Sigmoid colon (tissue), 6 donors: ENCODE measurements at regions not wholly inside any gene's neighbourhood (a gene's known extent, or its start where the extent isn't known, plus 50 kb on each side); places are given as distances from the start of the nearest gene placed in this dataset.

Experiments
- DNase-seq: peaks from one replicate; pipeline ENCODE4 v3.0.0-alpha.2; 2019
- H3K27ac ChIP-seq, 4 donors: fragments of 200-600 bp; sonication (generic); one replicate each; pipeline ENCODE4 v1.5.1; 2016 to 2019; ENCODE audit warnings: mild to moderate bottlenecking in 1 of 4
- H3K27me3 ChIP-seq, 3 donors: fragments of 200-600 bp; sonication (generic); one replicate each; pipeline ENCODE4 v1.5.1; 2019; ENCODE audit warnings: mild to moderate bottlenecking in 1 of 3
- H3K36me3 ChIP-seq, 4 donors: fragments of 200-600 bp; sonication (generic); one replicate each; pipeline ENCODE4 v1.5.1; 2016 to 2019
- H3K4me1 ChIP-seq, 4 donors: fragments of 200-600 bp; sonication (generic); one replicate each; pipeline ENCODE4 v1.5.1; 2017 to 2019
- H3K4me3 ChIP-seq, 4 donors: fragments of 200-600 bp; sonication (generic); one replicate each; pipeline ENCODE4 v1.5.1; 2017 to 2019; ENCODE audit warnings: mild to moderate bottlenecking in 2 of 4, moderate library complexity in 1 of 4
- H3K9me3 ChIP-seq, 4 donors: fragments of 200-600 bp in 3 of 4; sonication (generic) in 3 of 4; one replicate each; pipeline versions ENCODE4 v1.5.1 to v1.6.1; 2013 to 2019
- EP300 ChIP-seq, 4 donors: sonication (generic); formaldehyde crosslinking; IDR thresholded peaks; one replicate each; pipeline ENCODE4 v1.6.1; 2017; ENCODE audit warnings: antibody characterized with exemption in 4 of 4
- POLR2A ChIP-seq, 2 donors: fragments of 450-650 bp; IDR thresholded peaks; one replicate each; pipeline ENCODE4 v1.6.1; 2016; ENCODE audit warnings: antibody characterized with exemption in 2 of 2, mild to moderate bottlenecking in 2 of 2, moderate library complexity in 2 of 2
- POLR2AphosphoS5 ChIP-seq, 4 donors: sonication (generic); formaldehyde crosslinking; IDR thresholded peaks; one replicate each; pipeline ENCODE4 v1.6.1; 2017; ENCODE audit warnings: antibody characterized with exemption in 4 of 4
- WGBS, 2 donors: extraction: QIAGEN DNeasy Blood & Tissue Kit; methylation state at CpG; one replicate each; pipeline ENCODE4 v1.1.7; 2013; 5-methylcytosine and 5-hydroxymethylcytosine counted together
- intact Hi-C: fragments of 100-400 bp; cut with DNase I; formaldehyde crosslinking; loops from one replicate; pipeline ENCODE4 v1.15.1; 2023
- TF ChIP-seq, protein P1 (sequence below), 4 experiments: fragments of 450-650 bp in 3 of 4; fragments of 200-600 bp in 1 of 4; IDR thresholded peaks; one replicate each; pipeline ENCODE4 v1.5.1; 2016 to 2019; ENCODE audit warnings: antibody characterized with exemption in 4 of 4, mild to moderate bottlenecking in 3 of 4, moderate library complexity in 2 of 4
- donor health status: healthy with polysubstance abuse.
- donor health status: healthy.

DNA sequence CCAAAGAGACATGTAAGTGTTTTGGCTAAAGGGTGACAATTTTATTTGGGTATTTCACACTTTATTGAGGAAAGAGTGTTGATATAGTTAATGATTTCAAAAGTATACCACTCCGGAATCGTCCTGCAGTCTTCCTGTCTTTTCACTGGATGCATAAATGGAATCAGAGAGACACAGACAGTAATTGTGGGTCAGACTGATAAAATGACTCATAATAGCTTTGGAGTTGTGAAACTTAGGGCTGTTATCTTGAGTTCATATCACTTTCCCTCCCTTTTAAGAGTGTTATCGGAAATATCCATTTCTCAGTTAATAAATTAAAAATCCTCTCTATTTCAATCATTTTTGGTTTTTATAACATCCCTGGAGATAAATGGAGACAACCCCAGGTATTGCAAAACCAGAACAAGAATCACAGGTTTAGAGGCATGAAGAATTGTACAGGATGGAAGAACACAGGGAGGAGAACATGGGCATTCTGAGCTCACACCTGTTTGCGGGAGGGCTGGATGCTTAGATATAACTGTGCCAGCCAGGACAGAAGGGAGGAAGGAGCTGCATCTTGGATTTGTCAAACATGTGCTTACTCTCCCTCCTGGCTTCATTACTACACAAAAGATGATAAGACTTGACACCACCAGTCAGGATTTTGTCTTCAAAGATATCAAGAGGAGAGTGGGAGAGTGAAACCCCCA is 185.4 kb downstream of the LMO4 start:
- 50 to 73% methylated on average over 4 of the region's 4 CpGs for WGBS, 2 donors
- intact Hi-C loops = no loop called here
- TF ChIP-seq, protein P1, sequence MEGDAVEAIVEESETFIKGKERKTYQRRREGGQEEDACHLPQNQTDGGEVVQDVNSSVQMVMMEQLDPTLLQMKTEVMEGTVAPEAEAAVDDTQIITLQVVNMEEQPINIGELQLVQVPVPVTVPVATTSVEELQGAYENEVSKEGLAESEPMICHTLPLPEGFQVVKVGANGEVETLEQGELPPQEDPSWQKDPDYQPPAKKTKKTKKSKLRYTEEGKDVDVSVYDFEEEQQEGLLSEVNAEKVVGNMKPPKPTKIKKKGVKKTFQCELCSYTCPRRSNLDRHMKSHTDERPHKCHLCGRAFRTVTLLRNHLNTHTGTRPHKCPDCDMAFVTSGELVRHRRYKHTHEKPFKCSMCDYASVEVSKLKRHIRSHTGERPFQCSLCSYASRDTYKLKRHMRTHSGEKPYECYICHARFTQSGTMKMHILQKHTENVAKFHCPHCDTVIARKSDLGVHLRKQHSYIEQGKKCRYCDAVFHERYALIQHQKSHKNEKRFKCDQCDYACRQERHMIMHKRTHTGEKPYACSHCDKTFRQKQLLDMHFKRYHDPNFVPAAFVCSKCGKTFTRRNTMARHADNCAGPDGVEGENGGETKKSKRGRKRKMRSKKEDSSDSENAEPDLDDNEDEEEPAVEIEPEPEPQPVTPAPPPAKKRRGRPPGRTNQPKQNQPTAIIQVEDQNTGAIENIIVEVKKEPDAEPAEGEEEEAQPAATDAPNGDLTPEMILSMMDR (IDR thresholded peaks at IDR 0.05) = no peak
- no peak for TF ChIP-seq EP300 (IDR thresholded peaks at IDR 0.05)
- TF ChIP-seq POLR2A (IDR thresholded peaks at IDR 0.05) = no peak
- no peak for TF ChIP-seq POLR2AphosphoS5 (IDR thresholded peaks at IDR 0.05)
- Histone ChIP-seq H3K36me3 (no peaks in the 10 kb centered on the region), H3K4me3 (no peak overlapping the region), H3K9me3 (no peaks in the 10 kb centered on the region), H3K27ac (no peak overlapping the region), H3K4me1 (no peaks in the 10 kb centered on the region), H3K27me3 (no peaks in the 10 kb centered on the region)
- no peak for DNase-seq

DNA sequence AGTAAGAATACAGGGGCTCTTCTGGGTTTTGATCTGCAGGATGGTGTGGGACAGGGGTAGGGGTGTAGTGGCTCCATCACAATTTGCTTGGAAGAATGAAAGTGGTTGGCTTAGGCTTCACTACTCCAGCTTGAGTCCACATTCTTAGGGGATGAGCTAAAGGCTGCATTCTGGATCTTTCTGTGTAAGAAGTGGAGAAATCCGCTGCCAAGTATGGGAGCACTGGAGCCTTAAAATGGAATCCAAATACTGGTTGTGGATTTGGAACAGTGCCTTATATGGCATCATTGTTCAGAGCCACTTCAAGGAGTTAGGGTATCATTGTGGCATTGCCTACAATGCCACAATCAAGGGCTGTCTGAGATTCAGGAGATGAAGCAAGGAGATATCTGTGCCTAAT is 187.1 kb downstream of the LMO4 start:
- Histone ChIP-seq H3K4me1 (no peaks in the 10 kb centered on the region), H3K27ac (no peak overlapping the region), H3K27me3 (no peaks in the 10 kb centered on the region), H3K9me3 (no peaks in the 10 kb centered on the region), H3K4me3 (no peak overlapping the region), H3K36me3 (no peaks in the 10 kb centered on the region)
- 79 to 88% methylated on average over 1 of the region's 1 CpG for WGBS, 2 donors
- DNase-seq = no peak
- intact Hi-C loops = no loop called here
- TF ChIP-seq, protein P1 (IDR thresholded peaks at IDR 0.05) = no peak
- TF ChIP-seq EP300 (IDR thresholded peaks at IDR 0.05) = no peak
- TF ChIP-seq POLR2A (IDR thresholded peaks at IDR 0.05) = no peak
- no peak for TF ChIP-seq POLR2AphosphoS5 (IDR thresholded peaks at IDR 0.05)

GRCh38 chr1:87518794-87519193 is 190.1 kb downstream of the LMO4 start:
- Histone ChIP-seq H3K27me3 (no peaks in the 10 kb centered on the region), H3K4me1 (peaks cover 0 to 11% (median 9%) of the 10 kb centered on the region in 4 donors), H3K4me3 (no peak overlapping the region), H3K27ac (no peak overlapping the region), H3K9me3 (no peaks in the 10 kb centered on the region), H3K36me3 (no peaks in the 10 kb centered on the region)
- DNase-seq = no peak
- intact Hi-C loops = no loop called here
- TF ChIP-seq POLR2AphosphoS5 (IDR thresholded peaks at IDR 0.05) (no peak), EP300 (IDR thresholded peaks at IDR 0.05) (no peak), POLR2A (IDR thresholded peaks at IDR 0.05) (no peak)
- TF ChIP-seq, protein P1 (IDR thresholded peaks at IDR 0.05) = no peak
- 79 to 90% methylated on average over 2 of the region's 2 CpGs for WGBS, 2 donors

DNA sequence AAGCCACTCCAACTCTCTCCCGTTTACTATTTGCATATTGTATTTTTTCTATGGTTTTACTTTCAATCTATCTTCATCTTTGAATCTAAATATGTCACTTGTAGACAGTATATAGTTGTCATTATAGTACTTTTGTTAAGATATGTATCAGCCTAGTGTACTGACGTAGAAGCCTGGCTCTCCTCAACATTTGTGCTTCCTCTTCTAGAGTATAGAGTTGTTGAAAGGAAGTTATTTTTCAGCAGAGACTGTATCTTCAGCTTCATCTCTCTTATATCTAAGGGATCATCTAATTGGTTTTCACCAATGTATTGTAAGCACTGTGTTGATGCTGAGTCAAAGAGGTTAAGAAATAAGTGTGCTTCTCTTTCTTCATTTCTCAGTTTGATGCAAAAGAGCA is 192.8 kb downstream of the LMO4 start:
- TF ChIP-seq EP300 (IDR thresholded peaks at IDR 0.05) (no peak), POLR2A (IDR thresholded peaks at IDR 0.05) (no peak), POLR2AphosphoS5 (IDR thresholded peaks at IDR 0.05) (no peak)
- TF ChIP-seq, protein P1 (IDR thresholded peaks at IDR 0.05) = no peak
- H3K36me3 ChIP-seq = no peaks in the 10 kb centered on the region
- intact Hi-C loops = no loop called here
- no peaks in the 10 kb centered on the region for H3K27me3 ChIP-seq
- DNase-seq = no peak
- 89 to 92% methylated on average over 2 of the region's 2 CpGs for WGBS, 2 donors
- no peaks in the 10 kb centered on the region for H3K9me3 ChIP-seq
- no peak overlapping the region for H3K27ac ChIP-seq
- H3K4me1 ChIP-seq = peaks cover 0 to 22% (median 17%) of the 10 kb centered on the region in 4 donors
- H3K4me3 ChIP-seq = no peak overlapping the region

- Histone ChIP-seq H3K4me3 (no peak overlapping the region), H3K27me3 (no peaks in the 10 kb centered on the region), H3K27ac (peak overlapping the region; percentile 43 to 63 (median 54)), H3K36me3 (no peaks in the 10 kb centered on the region), H3K4me1 (peaks cover 0 to 22% (median 17%) of the 10 kb centered on the region in 4 donors), H3K9me3 (no peaks in the 10 kb centered on the region)
- TF ChIP-seq, protein P1 (IDR thresholded peaks at IDR 0.05) = no peak
- no peak for TF ChIP-seq POLR2AphosphoS5 (IDR thresholded peaks at IDR 0.05)
- TF ChIP-seq EP300 (IDR thresholded peaks at IDR 0.05) = no peak
- TF ChIP-seq POLR2A (IDR thresholded peaks at IDR 0.05) = no peak
- DNase-seq = no peak
- 62 to 81% methylated on average over 3 of the region's 3 CpGs for WGBS, 2 donors
- intact Hi-C loops = no loop called here
These were observed 194.8 kb downstream of the LMO4 start for GRCh38 chr1:87523466-87523865.
